Choroid plexus epithelial cell (primary cell): ENCODE measurements at regions not wholly inside any gene's neighbourhood (a gene's known extent, or its start where the extent isn't known, plus 50 kb on each side); places are given as distances from the start of the nearest gene placed in this dataset.

ENCODE experiments used
- DNase-seq: peaks from one replicate; pipeline ENCODE4 v3.0.0-alpha.2; 2010; ENCODE audit warnings: low read depth
- H3K4me3 ChIP-seq: 2 replicates; pipeline ENCODE4 v1.5.1; 2011; ENCODE audit warnings: low read depth, mild to moderate bottlenecking, control low read depth, low read length, moderate library complexity
- TF ChIP-seq, protein P1 (sequence below): conservative IDR thresholded peaks from 2 replicates; pipeline ENCODE4 v1.5.1; 2011; ENCODE audit warnings: low read depth, mild to moderate bottlenecking, control low read depth, inconsistent platforms, low read length, moderate library complexity

- TF ChIP-seq, protein P1, sequence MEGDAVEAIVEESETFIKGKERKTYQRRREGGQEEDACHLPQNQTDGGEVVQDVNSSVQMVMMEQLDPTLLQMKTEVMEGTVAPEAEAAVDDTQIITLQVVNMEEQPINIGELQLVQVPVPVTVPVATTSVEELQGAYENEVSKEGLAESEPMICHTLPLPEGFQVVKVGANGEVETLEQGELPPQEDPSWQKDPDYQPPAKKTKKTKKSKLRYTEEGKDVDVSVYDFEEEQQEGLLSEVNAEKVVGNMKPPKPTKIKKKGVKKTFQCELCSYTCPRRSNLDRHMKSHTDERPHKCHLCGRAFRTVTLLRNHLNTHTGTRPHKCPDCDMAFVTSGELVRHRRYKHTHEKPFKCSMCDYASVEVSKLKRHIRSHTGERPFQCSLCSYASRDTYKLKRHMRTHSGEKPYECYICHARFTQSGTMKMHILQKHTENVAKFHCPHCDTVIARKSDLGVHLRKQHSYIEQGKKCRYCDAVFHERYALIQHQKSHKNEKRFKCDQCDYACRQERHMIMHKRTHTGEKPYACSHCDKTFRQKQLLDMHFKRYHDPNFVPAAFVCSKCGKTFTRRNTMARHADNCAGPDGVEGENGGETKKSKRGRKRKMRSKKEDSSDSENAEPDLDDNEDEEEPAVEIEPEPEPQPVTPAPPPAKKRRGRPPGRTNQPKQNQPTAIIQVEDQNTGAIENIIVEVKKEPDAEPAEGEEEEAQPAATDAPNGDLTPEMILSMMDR, result no peak
- no peak for DNase-seq
- H3K4me3 ChIP-seq, result no peak overlapping the region
These were observed 219.2 kb downstream of the PTPRC start for GRCh38 chr1:198858033-198858432.

DNA sequence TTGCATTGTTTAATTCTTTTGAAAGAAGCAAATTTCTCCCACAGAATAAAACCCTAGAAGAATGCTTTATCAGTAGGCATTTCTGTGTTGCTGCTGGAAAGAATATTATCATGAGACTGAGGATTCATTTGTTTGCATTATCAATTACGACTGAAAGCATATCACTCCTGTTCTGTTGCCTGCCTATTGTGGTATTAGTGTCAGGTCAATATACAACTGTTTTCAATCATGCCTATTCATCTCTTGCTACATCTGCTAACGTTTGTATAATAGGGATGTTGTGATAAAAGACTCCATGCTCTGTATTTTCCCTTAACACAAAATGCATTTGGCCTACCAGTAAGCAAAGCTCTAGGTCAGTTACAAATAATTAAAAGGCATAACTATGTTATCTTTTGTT is 221.5 kb downstream of the PTPRC start:
- no peak for DNase-seq
- H3K4me3 ChIP-seq, result no peak overlapping the region
- TF ChIP-seq, protein P1, result no peak

GRCh38 chr1:198861636-198862035 is 222.8 kb downstream of the PTPRC start:
- no peak for DNase-seq
- TF ChIP-seq, protein P1, result no peak
- no peak overlapping the region for H3K4me3 ChIP-seq

GRCh38 chr1:198864695-198865094 is 225.9 kb downstream of the PTPRC start:
- no peak overlapping the region for H3K4me3 ChIP-seq
- TF ChIP-seq, protein P1, result no peak
- no peak for DNase-seq

DNA sequence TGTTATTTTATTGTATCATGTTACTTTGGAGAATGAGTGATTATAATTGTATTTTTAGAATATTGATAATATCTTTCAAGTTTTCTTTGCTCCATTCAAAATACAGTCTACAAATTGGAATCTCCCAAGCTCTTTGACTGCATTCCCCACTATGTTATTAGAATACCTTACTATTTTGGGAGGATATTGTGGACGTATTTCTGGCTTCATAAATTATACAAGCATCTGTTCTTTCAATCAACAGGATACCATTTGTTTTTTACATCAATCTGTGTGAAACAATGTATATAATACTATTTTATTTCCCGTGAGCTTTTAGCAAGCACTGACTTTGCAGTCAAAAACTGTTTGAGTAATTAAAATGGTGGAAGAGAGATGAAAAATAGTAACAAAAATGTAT is 226.5 kb downstream of the PTPRC start:
- no peak overlapping the region for H3K4me3 ChIP-seq
- DNase-seq, result no peak
- TF ChIP-seq, protein P1, result no peak

GRCh38 chr1:198867182-198867581 is 228.3 kb downstream of the PTPRC start:
- TF ChIP-seq, protein P1, result no peak
- H3K4me3 ChIP-seq, result no peak overlapping the region
- no peak for DNase-seq

DNA sequence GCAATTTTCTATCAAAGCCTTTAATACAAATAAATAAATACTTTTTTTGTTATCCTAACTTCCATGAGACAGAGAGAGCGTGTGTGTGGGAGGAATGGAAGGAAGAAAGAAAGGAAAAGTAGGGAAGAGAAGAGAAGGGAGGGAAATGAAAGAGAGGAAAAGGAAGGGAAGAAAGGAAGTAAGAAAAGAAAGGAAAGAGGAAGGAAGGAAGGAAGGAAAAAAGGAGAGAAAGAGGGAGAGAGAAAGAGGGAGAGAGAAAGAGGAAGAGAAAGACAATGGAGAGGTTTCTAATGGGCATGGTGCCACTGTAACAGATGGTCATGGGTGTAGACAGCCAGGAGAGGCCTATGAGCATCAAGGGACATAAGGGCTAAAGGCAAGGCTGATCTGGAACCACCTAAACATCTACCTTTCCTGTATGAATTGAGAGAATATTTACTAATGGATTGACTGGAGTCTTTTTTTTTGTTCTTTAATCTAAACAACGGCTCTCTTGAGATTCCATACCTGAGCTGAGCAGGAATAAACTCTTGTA is 234.9 kb downstream of the PTPRC start:
- no peak overlapping the region for H3K4me3 ChIP-seq
- no peak for DNase-seq
- TF ChIP-seq, protein P1, result no peak
